ENCODE measurements at regions not wholly inside any gene's neighbourhood (a gene's known extent, or its start where the extent isn't known, plus 50 kb on each side); places are given as distances from the start of the nearest gene placed in this dataset.
"Not testable (repeated sequence)": the region's sequence is repeated elsewhere in the genome, so short reads cannot be mapped to it uniquely, and the experiment has no call there.

- no peak for DNase-seq (ENCODE audit: low read depth)
Measured at GRCh38 chr14:89493406-89493805, 76.4 kb upstream of the FOXN3 start.

- no peak for DNase-seq (ENCODE audit: low read depth)
Measured at GRCh38 chr14:89491711-89492381, 74.8 kb upstream of the FOXN3 start.

- DNase-seq (ENCODE audit: low read depth): no peak
Measured at GRCh38 chr14:89490466-89490865, 73.4 kb upstream of the FOXN3 start.

- DNase-seq (ENCODE audit: low read depth): no peak
Measured at GRCh38 chr14:89489761-89490437, 72.9 kb upstream of the FOXN3 start.

- DNase-seq (ENCODE audit: low read depth): no peak
Measured at GRCh38 chr14:89486961-89487360, 69.9 kb upstream of the FOXN3 start.

GRCh38 chr14:89486505-89486904 is 69.5 kb upstream of the FOXN3 start:
- DNase-seq (ENCODE audit: low read depth): no peak

GRCh38 chr14:89485264-89485663 is 68.2 kb upstream of the FOXN3 start:
- no peak for DNase-seq (ENCODE audit: low read depth)

- no peak for DNase-seq (ENCODE audit: low read depth)
Measured at GRCh38 chr14:89484051-89484844, 67.2 kb upstream of the FOXN3 start.

GRCh38 chr14:89481196-89481595 is 64.2 kb upstream of the FOXN3 start:
- DNase-seq (ENCODE audit: low read depth): no peak

GRCh38 chr14:89480278-89480677 is 63.2 kb upstream of the FOXN3 start:
- no peak for DNase-seq (ENCODE audit: low read depth)

GRCh38 chr14:89479802-89480201 is 62.8 kb upstream of the FOXN3 start:
- no peak for DNase-seq (ENCODE audit: low read depth)

GRCh38 chr14:89477391-89477790 is 60.4 kb upstream of the FOXN3 start:
- DNase-seq (ENCODE audit: low read depth): no peak

GRCh38 chr14:89476354-89476896 is 59.4 kb upstream of the FOXN3 start:
- DNase-seq (ENCODE audit: low read depth): no peak

GRCh38 chr14:89474464-89474863 is 57.4 kb upstream of the FOXN3 start:
- DNase-seq (ENCODE audit: low read depth): no peak

GRCh38 chr14:89473989-89474388 is 57.0 kb upstream of the FOXN3 start:
- DNase-seq (ENCODE audit: low read depth): no peak

GRCh38 chr14:89473569-89473968 is 56.5 kb upstream of the FOXN3 start:
- DNase-seq (ENCODE audit: low read depth): no peak

- no peak for DNase-seq (ENCODE audit: low read depth)
Measured at GRCh38 chr14:89470401-89470800, 53.4 kb upstream of the FOXN3 start.

- DNase-seq (ENCODE audit: low read depth): no peak
Measured at GRCh38 chr14:89469210-89470198, 52.5 kb upstream of the FOXN3 start.

- no peak for DNase-seq (ENCODE audit: low read depth)
Measured at GRCh38 chr14:89468566-89468965, 51.5 kb upstream of the FOXN3 start.

GRCh38 chr14:89468030-89468429 is 51.0 kb upstream of the FOXN3 start:
- DNase-seq (ENCODE audit: low read depth): not testable (repeated sequence)

- DNase-seq (ENCODE audit: low read depth): no peak
Measured at GRCh38 chr14:89466944-89467343, 49.9 kb upstream of the FOXN3 start.

All from forelimb muscle (tissue), 1 donor.